Smooth muscle cell (in vitro differentiated cells): ENCODE measurements at regions not wholly inside any gene's neighbourhood (a gene's known extent, or its start where the extent isn't known, plus 50 kb on each side); places are given as distances from the start of the nearest gene placed in this dataset.
A peak's percentile ranks its signal among the peaks of the same experiment; 100 is the strongest.

ENCODE experiments used
- DNase-seq: peaks from one replicate; lab custom pipeline; 2025; ENCODE audit not compliant: unreplicated experiment; lab: John Stamatoyannopoulos, UW
- H2AFZ ChIP-seq: fragments of 200-600 bp; sonication (generic); 2 replicates; pipeline ENCODE4 v1.6.0; 2016; ENCODE audit warnings: antibody characterized with exemption, low read depth, mild to moderate bottlenecking
- H3F3A ChIP-seq: fragments of 200-600 bp; sonication (generic); 2 replicates; pipeline ENCODE4 v1.6.0; 2017; ENCODE audit warnings: antibody characterized with exemption, low read depth
- H3K27ac ChIP-seq: fragments of 200-600 bp; sonication (generic); 2 replicates; pipeline ENCODE4 v1.5.1; 2016; ENCODE audit warnings: low read depth, mild to moderate bottlenecking
- H3K27me3 ChIP-seq: fragments of 200-600 bp; sonication (generic); 2 replicates; pipeline ENCODE4 v1.6.1; 2016; ENCODE audit warnings: low read depth, mild to moderate bottlenecking
- H3K36me3 ChIP-seq: fragments of 200-600 bp; sonication (generic); 2 replicates; pipeline ENCODE4 v1.5.1; 2016; ENCODE audit warnings: low read depth
- H3K4me1 ChIP-seq: fragments of 200-600 bp; sonication (generic); 2 replicates; pipeline ENCODE4 v1.5.1; 2016; ENCODE audit warnings: low read depth
- H3K4me2 ChIP-seq: fragments of 200-600 bp; sonication (generic); 2 replicates; pipeline ENCODE4 v1.6.0; 2016; ENCODE audit warnings: mild to moderate bottlenecking
- H3K4me3 ChIP-seq: fragments of 200-600 bp; sonication (generic); 2 replicates; pipeline ENCODE4 v1.5.1; 2016; ENCODE audit warnings: mild to moderate bottlenecking
- H3K79me2 ChIP-seq: fragments of 200-600 bp; sonication (generic); 2 replicates; pipeline ENCODE4 v1.6.0; 2016; ENCODE audit warnings: low read depth, mild to moderate bottlenecking
- H3K9ac ChIP-seq: fragments of 200-600 bp; sonication (generic); 2 replicates; pipeline ENCODE4 v1.6.0; 2016; ENCODE audit warnings: low read depth
- H3K9me3 ChIP-seq: fragments of 200-600 bp; sonication (generic); replicated peaks from 2 replicates; pipeline ENCODE4 v1.5.1; 2016; ENCODE audit warnings: low read depth
- H4K20me1 ChIP-seq: fragments of 200-600 bp; sonication (generic); 2 replicates; pipeline ENCODE4 v1.6.0; 2016; ENCODE audit warnings: low read depth
- WGBS: methylation state at CpG from one replicate; pipeline ENCODE4 v1.1.7; 2016; ENCODE audit warnings: low lambda C conversion rate; 5-methylcytosine and 5-hydroxymethylcytosine counted together
- TF ChIP-seq, protein P1 (sequence below): fragments of 200-600 bp; sonication (generic); IDR thresholded peaks from 2 replicates; pipeline ENCODE4 v1.5.1; 2017; ENCODE audit warnings: borderline replicate concordance, mild to moderate bottlenecking, antibody characterized with exemption; ENCODE audit not compliant: insufficient read depth, poor library complexity, severe bottlenecking

- Histone ChIP-seq H3K9ac (no peak overlapping the region), H4K20me1 (no peaks in the 10 kb centered on the region), H3K79me2 (no peaks in the 10 kb centered on the region), H3K4me3 (no peak overlapping the region), H3K27me3 (no peaks in the 10 kb centered on the region), H3K36me3 (no peaks in the 10 kb centered on the region), H3K27ac (no peak overlapping the region), H3K4me1 (no peaks in the 10 kb centered on the region), H3F3A (no peaks in the 10 kb centered on the region), H3K4me2 (no peak overlapping the region), H3K9me3 (no peaks in the 10 kb centered on the region), H2AFZ (no peak overlapping the region)
- WGBS = 89% methylated on average over 8 of the region's 8 CpGs
- DNase-seq = no peak
- TF ChIP-seq, protein P1, sequence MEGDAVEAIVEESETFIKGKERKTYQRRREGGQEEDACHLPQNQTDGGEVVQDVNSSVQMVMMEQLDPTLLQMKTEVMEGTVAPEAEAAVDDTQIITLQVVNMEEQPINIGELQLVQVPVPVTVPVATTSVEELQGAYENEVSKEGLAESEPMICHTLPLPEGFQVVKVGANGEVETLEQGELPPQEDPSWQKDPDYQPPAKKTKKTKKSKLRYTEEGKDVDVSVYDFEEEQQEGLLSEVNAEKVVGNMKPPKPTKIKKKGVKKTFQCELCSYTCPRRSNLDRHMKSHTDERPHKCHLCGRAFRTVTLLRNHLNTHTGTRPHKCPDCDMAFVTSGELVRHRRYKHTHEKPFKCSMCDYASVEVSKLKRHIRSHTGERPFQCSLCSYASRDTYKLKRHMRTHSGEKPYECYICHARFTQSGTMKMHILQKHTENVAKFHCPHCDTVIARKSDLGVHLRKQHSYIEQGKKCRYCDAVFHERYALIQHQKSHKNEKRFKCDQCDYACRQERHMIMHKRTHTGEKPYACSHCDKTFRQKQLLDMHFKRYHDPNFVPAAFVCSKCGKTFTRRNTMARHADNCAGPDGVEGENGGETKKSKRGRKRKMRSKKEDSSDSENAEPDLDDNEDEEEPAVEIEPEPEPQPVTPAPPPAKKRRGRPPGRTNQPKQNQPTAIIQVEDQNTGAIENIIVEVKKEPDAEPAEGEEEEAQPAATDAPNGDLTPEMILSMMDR = no peak
Measured at GRCh38 chr14:101347893-101348777, 213.2 kb upstream of the DIO3 start.

GRCh38 chr14:101349108-101349507 is 212.2 kb upstream of the DIO3 start:
- no peak overlapping the region for H2AFZ ChIP-seq
- H3K79me2 ChIP-seq = no peaks in the 10 kb centered on the region
- TF ChIP-seq, protein P1 = no peak
- no peak overlapping the region for H3K4me2 ChIP-seq
- no peaks in the 10 kb centered on the region for H3K27me3 ChIP-seq
- WGBS = 99% methylated on average over 3 of the region's 3 CpGs
- H3K9me3 ChIP-seq = no peaks in the 10 kb centered on the region
- H3K27ac ChIP-seq = no peak overlapping the region
- no peaks in the 10 kb centered on the region for H4K20me1 ChIP-seq
- no peaks in the 10 kb centered on the region for H3K4me1 ChIP-seq
- DNase-seq = no peak
- no peaks in the 10 kb centered on the region for H3F3A ChIP-seq
- no peaks in the 10 kb centered on the region for H3K36me3 ChIP-seq
- H3K4me3 ChIP-seq = no peak overlapping the region
- no peak overlapping the region for H3K9ac ChIP-seq

DNA sequence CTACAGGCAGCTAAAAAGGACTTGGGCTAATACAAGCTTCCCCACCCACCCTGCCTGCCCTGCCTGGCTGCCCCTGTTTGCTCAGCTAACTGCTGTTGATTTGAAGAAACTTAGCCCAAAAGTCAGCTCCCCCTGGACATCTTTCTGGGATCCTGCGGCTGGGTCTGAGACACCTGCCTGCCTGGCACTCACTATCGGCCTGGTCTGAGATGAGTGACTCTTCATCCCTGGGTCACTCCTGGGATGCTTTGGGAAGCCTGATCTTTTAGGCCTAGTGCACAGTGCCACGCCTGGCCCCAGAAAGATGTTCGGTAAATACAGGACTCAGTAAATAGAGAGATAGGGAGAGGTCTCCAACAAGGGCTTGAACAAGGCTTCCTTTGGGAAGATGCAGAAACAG is 211.3 kb upstream of the DIO3 start:
- H3K27me3 ChIP-seq = no peaks in the 10 kb centered on the region
- H4K20me1 ChIP-seq = no peaks in the 10 kb centered on the region
- no peaks in the 10 kb centered on the region for H3K4me1 ChIP-seq
- no peak overlapping the region for H2AFZ ChIP-seq
- WGBS = 93% methylated on average over 4 of the region's 4 CpGs
- H3K9ac ChIP-seq = no peak overlapping the region
- H3K4me2 ChIP-seq = peak overlapping the region; percentile 5
- no peaks in the 10 kb centered on the region for H3F3A ChIP-seq
- no peaks in the 10 kb centered on the region for H3K79me2 ChIP-seq
- DNase-seq = no peak
- no peak overlapping the region for H3K4me3 ChIP-seq
- no peaks in the 10 kb centered on the region for H3K9me3 ChIP-seq
- no peaks in the 10 kb centered on the region for H3K36me3 ChIP-seq
- TF ChIP-seq, protein P1 = no peak
- H3K27ac ChIP-seq = no peak overlapping the region

DNA sequence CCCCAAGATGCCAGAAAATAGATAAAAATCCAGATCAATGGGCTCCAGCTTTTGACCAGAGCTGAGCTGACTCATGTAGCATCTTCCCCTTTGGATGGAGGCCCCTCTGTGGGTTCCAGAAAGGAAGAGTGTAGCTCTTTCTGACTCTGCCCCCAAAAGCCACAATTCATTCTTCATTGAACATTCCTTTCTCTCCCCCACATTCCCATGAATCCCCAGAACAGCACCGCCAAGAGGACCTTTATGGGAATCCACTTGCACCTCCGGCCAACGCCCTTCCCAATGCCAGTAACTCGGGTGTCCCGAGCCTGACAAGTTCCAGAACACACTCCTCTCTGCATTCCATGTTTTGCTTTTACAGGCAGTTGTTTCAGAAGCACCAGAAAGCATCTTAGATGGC is 210.6 kb upstream of the DIO3 start:
- Histone ChIP-seq H3K9ac (no peak overlapping the region), H3K4me1 (no peaks in the 10 kb centered on the region), H3K4me3 (no peak overlapping the region), H3K27ac (no peak overlapping the region), H3F3A (no peaks in the 10 kb centered on the region), H3K79me2 (no peaks in the 10 kb centered on the region), H3K36me3 (no peaks in the 10 kb centered on the region), H3K27me3 (no peaks in the 10 kb centered on the region), H3K4me2 (peak overlapping the region; percentile 60), H3K9me3 (no peaks in the 10 kb centered on the region), H4K20me1 (no peaks in the 10 kb centered on the region), H2AFZ (no peak overlapping the region)
- no peak for DNase-seq
- TF ChIP-seq, protein P1 = no peak
- WGBS = 27% methylated on average over 5 of the region's 5 CpGs
